IMR-90 (cell line): ENCODE measurements at regions not wholly inside any gene's neighbourhood (a gene's known extent, or its start where the extent isn't known, plus 50 kb on each side); places are given as distances from the start of the nearest gene placed in this dataset.

Source experiments
- ATAC-seq: fragments of 200-7000 bp; cut with Tn5 transposase; 2 replicates; pipeline ENCODE4 v1.9.1; 2020; ENCODE audit warnings: low read depth, mild to moderate bottlenecking, moderate library complexity
- BruUV-seq: library from RNA; stranded (reverse); fragments of 400-500 nt; replicated peaks from 2 replicates; lab custom pipeline; 2021; lab: Mats Ljungman, UMichigan
- CTCF ChIA-PET: fragments of 300-600 bp; formaldehyde crosslinking; extraction: SDS; loops from one replicate; lab custom pipeline; 2021; ENCODE audit warnings: antibody characterized with exemption; lab: Yijun Ruan, JAX
- POLR2A ChIA-PET: fragments of 300-600 bp; sonication (Branson Sonifier 250); formaldehyde crosslinking; loops from one replicate; lab custom pipeline; 2022; ENCODE audit warnings: antibody characterized with exemption; ENCODE audit not compliant: unreplicated experiment; lab: Charles Lee
- DNase-seq: peaks from one replicate; pipeline ENCODE4 v3.0.0; 2013
- H2AFZ ChIP-seq: replicated peaks from 2 replicates; pipeline ENCODE3; 2013; ENCODE audit warnings: low read length, mild to moderate bottlenecking; ENCODE audit not compliant: poor library complexity
- H2AK5ac ChIP-seq: 2 replicates; pipeline ENCODE4 v1.6.1; 2013; ENCODE audit warnings: low read depth, low read length, inconsistent platforms
- H2AK9ac ChIP-seq: replicated peaks from 2 replicates; pipeline ENCODE3; 2013; ENCODE audit warnings: mild to moderate bottlenecking, low read depth, low read length, moderate library complexity; ENCODE audit not compliant: poor library complexity
- H2BK120ac ChIP-seq: 2 replicates; pipeline ENCODE4 v1.6.1; 2013; ENCODE audit warnings: low read depth, low read length, inconsistent platforms
- H2BK15ac ChIP-seq: 3 replicates; pipeline ENCODE4 v1.6.1; 2013; ENCODE audit warnings: low read depth, low read length, inconsistent platforms
- H2BK20ac ChIP-seq: 2 replicates; pipeline ENCODE4 v1.6.1; 2013; ENCODE audit warnings: low read depth, mild to moderate bottlenecking, inconsistent platforms, low read length, moderate library complexity
- H2BK5ac ChIP-seq: 2 replicates; pipeline ENCODE4 v1.6.1; 2013; ENCODE audit warnings: mild to moderate bottlenecking, low read depth, low read length, inconsistent platforms; ENCODE audit not compliant: poor library complexity, severe bottlenecking
- H3K14ac ChIP-seq: replicated peaks from 2 replicates; pipeline ENCODE4 v1.6.1; 2013; ENCODE audit warnings: low read depth, low read length, inconsistent platforms
- H3K18ac ChIP-seq: 2 replicates; pipeline ENCODE4 v1.6.1; 2013; ENCODE audit warnings: low read depth, low read length, control low read depth
- H3K23ac ChIP-seq: 2 replicates; pipeline ENCODE4 v1.6.1; 2013; ENCODE audit warnings: low read depth, low read length, inconsistent platforms
- H3K27ac ChIP-seq: 2 replicates; pipeline ENCODE4 v1.5.1; 2013; ENCODE audit warnings: mild to moderate bottlenecking, control low read depth, low read length; ENCODE audit not compliant: insufficient read depth
- H3K27me3 ChIP-seq: 2 replicates; pipeline ENCODE4 v1.6.1; 2013; ENCODE audit warnings: low read length; ENCODE audit not compliant: control insufficient read depth, insufficient read depth
- H3K36me3 ChIP-seq: 2 replicates; pipeline ENCODE4 v1.6.1; 2013; ENCODE audit warnings: low read length, mixed read lengths; ENCODE audit not compliant: control insufficient read depth, insufficient read depth
- H3K4ac ChIP-seq: 2 replicates; pipeline ENCODE4 v1.6.1; 2013; ENCODE audit warnings: low read depth, low read length, inconsistent platforms
- H3K4me1 ChIP-seq: 2 replicates; pipeline ENCODE4 v1.6.1; 2013; ENCODE audit warnings: low read length, mixed read lengths; ENCODE audit not compliant: control insufficient read depth, insufficient read depth
- H3K4me2 ChIP-seq: 2 replicates; pipeline ENCODE4 v1.6.1; 2013; ENCODE audit warnings: low read depth, mild to moderate bottlenecking, control low read depth, low read length, moderate library complexity
- H3K4me3 ChIP-seq: 2 replicates; pipeline ENCODE4 v1.5.1; 2013; ENCODE audit warnings: low read depth, mild to moderate bottlenecking, control low read depth, low read length, moderate library complexity; ENCODE audit not compliant: insufficient read depth
- H3K56ac ChIP-seq: 2 replicates; pipeline ENCODE4 v1.6.1; 2013; ENCODE audit warnings: low read length, inconsistent platforms; ENCODE audit not compliant: insufficient read depth; ENCODE audit errors: extremely low read depth
- H3K79me1 ChIP-seq, 2 experiments: 2 replicates each; pipeline ENCODE4 v1.6.1; 2013; ENCODE audit warnings: low read length in 2 of 2, inconsistent platforms in 1 of 2, low read depth in 1 of 2
- H3K9ac ChIP-seq: 2 replicates; pipeline ENCODE4 v1.6.1; 2013; ENCODE audit warnings: low read depth, low read length, control low read depth
- H3K9me1 ChIP-seq: 2 replicates; pipeline ENCODE4 v1.6.1; 2013; ENCODE audit warnings: low read length, inconsistent platforms; ENCODE audit not compliant: insufficient read depth
- H3K9me3 ChIP-seq: 2 replicates; pipeline ENCODE4 v1.6.1; 2013; ENCODE audit warnings: low read length; ENCODE audit not compliant: control insufficient read depth, insufficient read depth
- H4K20me1 ChIP-seq: 2 replicates; pipeline ENCODE4 v1.6.1; 2013; ENCODE audit warnings: low read length, inconsistent platforms; ENCODE audit not compliant: insufficient read depth
- H4K5ac ChIP-seq: 2 replicates; pipeline ENCODE4 v1.6.1; 2013; ENCODE audit warnings: mild to moderate bottlenecking, low read depth, low read length, control low read depth
- H4K8ac ChIP-seq, 2 experiments: 2 replicates each; pipeline ENCODE4 v1.6.1; 2013; ENCODE audit warnings: low read depth in 2 of 2, low read length in 2 of 2, control low read depth in 1 of 2, inconsistent platforms in 1 of 2
- H4K91ac ChIP-seq: 2 replicates; pipeline ENCODE4 v1.6.1; 2013; ENCODE audit warnings: low read depth, low read length, inconsistent platforms; ENCODE audit not compliant: insufficient read depth
- BHLHE40 ChIP-seq: fragments of 150-350 bp; IDR thresholded peaks from 2 replicates; pipeline ENCODE4 v1.6.1; 2016; ENCODE audit warnings: mild to moderate bottlenecking, low read depth, low read length
- MAFK ChIP-seq: IDR thresholded peaks from 2 replicates; pipeline ENCODE4 v1.6.1; 2012; ENCODE audit warnings: low read depth, low read length, improper control_type of control experiment
- MAZ ChIP-seq: IDR thresholded peaks from 2 replicates; pipeline ENCODE4 v1.6.1; 2012; ENCODE audit warnings: low read depth, mild to moderate bottlenecking, low read length, improper control_type of control experiment, moderate library complexity, borderline replicate concordance
- WGBS, 2 experiments: methylation state at CpG; one replicate each; pipeline versions ENCODE4 v1.1.5 to v1.1.7; 2013; ENCODE audit warnings: missing lambda C conversion rate in 2 of 2; ENCODE audit not compliant: insufficient read length in 1 of 2; ENCODE audit errors: extremely low coverage in 2 of 2; 5-methylcytosine and 5-hydroxymethylcytosine counted together
- dilution Hi-C: fragments of 300-500 bp; cut with HindIII; formaldehyde crosslinking; loops from one replicate; pipeline ENCODE4 v1.14.3; 2018; ENCODE audit warnings: low sequenced_read_pairs; ENCODE audit not compliant: unreplicated experiment
- in situ Hi-C: fragments of 300-500 bp; cut with MboI; formaldehyde crosslinking; loops from 3 replicates; pipeline ENCODE4 v1.14.3; 2019; ENCODE audit warnings: low sequenced_read_pairs, inconsistent platforms, mixed read lengths
- intact Hi-C: fragments of 100-400 bp; cut with micrococcal nuclease; formaldehyde crosslinking; loops from 2 replicates; pipeline ENCODE4 v1.10.0; 2022

GRCh38 chr5:58116346-58116745 is 343.5 kb downstream of the PLK2 start:
- no peak overlapping the region for H3K4me2 ChIP-seq
- H3K4me3 ChIP-seq: no peak overlapping the region
- no peak overlapping the region for H2BK15ac ChIP-seq
- H3K9me3 ChIP-seq: no peaks in the 10 kb centered on the region
- WGBS, 2 experiments: no CpG with 5 or more reads among the region's 3 CpGs
- ATAC-seq (no peak), DNase-seq (no peak)
- no peaks in the 10 kb centered on the region for H3K79me1 ChIP-seq
- H2AK9ac ChIP-seq: no peak overlapping the region
- no peak overlapping the region for H4K5ac ChIP-seq
- no peak overlapping the region for H3K18ac ChIP-seq
- dilution Hi-C loops (no loop called here), in situ Hi-C loops (no loop called here), intact Hi-C loops (no loop called here)
- H3K56ac ChIP-seq: no peak overlapping the region
- ChIA-PET CTCF (no interaction called here), POLR2A (no interaction called here)
- no peaks in the 10 kb centered on the region for H3K27me3 ChIP-seq
- H3K23ac ChIP-seq: no peak overlapping the region
- H3K9me1 ChIP-seq: peaks cover 4% of the 10 kb centered on the region; the same call in 1 of the 2 replicates
- no peak overlapping the region for H2AFZ ChIP-seq
- H3K14ac ChIP-seq: 0 out of 2 replicates have a peak overlapping the region, but pooled peaks have one; percentile 18
- no peak overlapping the region for H4K8ac ChIP-seq
- no peak overlapping the region for H2BK20ac ChIP-seq
- H4K20me1 ChIP-seq: no peaks in the 10 kb centered on the region
- no peak for TF ChIP-seq MAZ
- TF ChIP-seq MAFK: no peak
- TF ChIP-seq BHLHE40: no peak
- no TSS peak for BruUV-seq
- no peak overlapping the region for H3K9ac ChIP-seq
- no peak overlapping the region for H2BK120ac ChIP-seq
- no peak overlapping the region for H3K4ac ChIP-seq
- no peak overlapping the region for H3K27ac ChIP-seq
- no peak overlapping the region for H2AK5ac ChIP-seq
- H3K36me3 ChIP-seq: no peaks in the 10 kb centered on the region
- H4K91ac ChIP-seq: no peak overlapping the region
- no peak overlapping the region for H2BK5ac ChIP-seq
- H3K4me1 ChIP-seq: peaks cover 3% of the 10 kb centered on the region
